ENCODE measurements at regions not wholly inside any gene's neighbourhood (a gene's known extent, or its start where the extent isn't known, plus 50 kb on each side); places are given as distances from the start of the nearest gene placed in this dataset.

- TF ChIP-seq POLR2A (IDR thresholded peaks at IDR 0.05) (no peak), CTCF (IDR thresholded peaks at IDR 0.05) (no peak)
- H3K27ac ChIP-seq = no peak overlapping the region
- no peaks in the 10 kb centered on the region for H3K9me3 ChIP-seq
- H3K4me3 ChIP-seq = no peak overlapping the region
- DNase-seq (no peak), ATAC-seq (no peak)
- H3K36me3 ChIP-seq (replicated peaks in 1 of 2; ENCODE audit: insufficient read depth in 1 of 2, low read depth in 2 of 2) = no peaks in the 10 kb centered on the region
- WGBS, 2 donors = 56 to 61% methylated on average over 8 of the region's 8 CpGs
- intact Hi-C loops (cut with DNase I) = no loop called here
- H3K27me3 ChIP-seq = no peaks in the 10 kb centered on the region
- H3K4me1 ChIP-seq = no peaks in the 10 kb centered on the region
Measured at GRCh38 chr5:87770016-87770570, 357.4 kb upstream of the CCNH start.

GRCh38 chr5:87769157-87769556, 356.4 kb upstream of the CCNH start:
- Histone ChIP-seq H3K4me1 (no peaks in the 10 kb centered on the region), H3K4me3 (no peak overlapping the region), H3K36me3 (replicated peaks in 1 of 2; ENCODE audit: insufficient read depth in 1 of 2, low read depth in 2 of 2) (no peaks in the 10 kb centered on the region), H3K27me3 (no peaks in the 10 kb centered on the region), H3K9me3 (no peaks in the 10 kb centered on the region), H3K27ac (no peak overlapping the region)
- no peak for DNase-seq
- TF ChIP-seq POLR2A (IDR thresholded peaks at IDR 0.05) (no peak), CTCF (IDR thresholded peaks at IDR 0.05) (no peak)
- 74 to 78% methylated on average over 2 of the region's 2 CpGs for WGBS, 2 donors
- intact Hi-C loops (cut with DNase I) = no loop called here
- ATAC-seq = no peak

- ATAC-seq = no peak
- TF ChIP-seq CTCF (IDR thresholded peaks at IDR 0.05) (no peak), POLR2A (IDR thresholded peaks at IDR 0.05) (no peak)
- WGBS, 2 donors = 85 to 87% methylated on average over 2 of the region's 2 CpGs
- Histone ChIP-seq H3K4me3 (no peak overlapping the region), H3K36me3 (replicated peaks in 1 of 2; ENCODE audit: insufficient read depth in 1 of 2, low read depth in 2 of 2) (no peaks in the 10 kb centered on the region), H3K27me3 (no peaks in the 10 kb centered on the region), H3K27ac (no peak overlapping the region), H3K9me3 (no peaks in the 10 kb centered on the region), H3K4me1 (no peaks in the 10 kb centered on the region)
- intact Hi-C loops (cut with DNase I) = no loop called here
- no peak for DNase-seq
Measured at GRCh38 chr5:87768190-87768589, 355.5 kb upstream of the CCNH start.

GRCh38 chr5:87765009-87765408, 352.3 kb upstream of the CCNH start:
- H3K4me3 ChIP-seq = no peak overlapping the region
- no peak for TF ChIP-seq CTCF (IDR thresholded peaks at IDR 0.05)
- no peak for TF ChIP-seq POLR2A (IDR thresholded peaks at IDR 0.05)
- no peaks in the 10 kb centered on the region for H3K4me1 ChIP-seq
- no peaks in the 10 kb centered on the region for H3K36me3 ChIP-seq (replicated peaks in 1 of 2; ENCODE audit: insufficient read depth in 1 of 2, low read depth in 2 of 2)
- no peak overlapping the region for H3K27ac ChIP-seq
- ATAC-seq (no peak), DNase-seq (no peak)
- intact Hi-C loops (cut with DNase I) = no loop called here
- no peaks in the 10 kb centered on the region for H3K9me3 ChIP-seq
- 25 to 38% methylated on average over 2 to 5 of the region's 5 CpGs for WGBS, 2 donors
- H3K27me3 ChIP-seq = no peaks in the 10 kb centered on the region

- Histone ChIP-seq H3K27me3 (no peaks in the 10 kb centered on the region), H3K36me3 (replicated peaks in 1 of 2; ENCODE audit: insufficient read depth in 1 of 2, low read depth in 2 of 2) (no peaks in the 10 kb centered on the region), H3K4me3 (no peak overlapping the region), H3K4me1 (no peaks in the 10 kb centered on the region), H3K27ac (no peak overlapping the region), H3K9me3 (no peaks in the 10 kb centered on the region)
- TF ChIP-seq CTCF (IDR thresholded peaks at IDR 0.05) (no peak), POLR2A (IDR thresholded peaks at IDR 0.05) (no peak)
- intact Hi-C loops (cut with DNase I) = no loop called here
- WGBS, 2 donors = 55 to 59% methylated on average over 1 of the region's 1 CpG
- DNase-seq (no peak), ATAC-seq (no peak)
Measured at GRCh38 chr5:87762631-87763030, 349.9 kb upstream of the CCNH start.

All from body of pancreas (tissue), 4 donors.